Inflammatory macrophage treated with lipopolysaccharide for 4 hours (primary cell): ENCODE measurements at regions not wholly inside any gene's neighbourhood (a gene's known extent, or its start where the extent isn't known, plus 50 kb on each side); places are given as distances from the start of the nearest gene placed in this dataset.

Experiments
- DNase-seq: peaks from one replicate; pipeline ENCODE4 v3.0.0-alpha.2; 2020

- DNase-seq, result peak; percentile 0
Observed at GRCh38 chr3:84439476-84439875, 519.3 kb upstream of the CADM2 start.

DNA sequence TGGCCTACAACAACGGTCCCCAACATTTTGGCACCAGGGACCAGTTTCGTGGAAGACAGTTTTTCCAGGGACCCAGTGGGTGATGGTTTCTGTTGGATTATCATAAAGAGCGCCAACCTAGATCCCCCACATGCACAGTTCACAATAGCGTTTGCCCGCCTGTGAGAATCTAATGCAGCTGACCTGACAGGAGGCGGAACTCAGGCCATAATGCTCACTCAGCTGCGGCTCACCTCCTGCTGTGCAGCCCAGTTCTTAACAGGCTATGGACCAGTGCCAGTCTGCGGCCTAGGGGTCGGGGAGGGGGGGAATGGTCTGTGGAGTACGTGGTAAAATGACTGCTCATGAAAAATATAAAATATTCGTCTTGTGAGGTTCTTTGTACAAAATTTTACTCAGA, 518.5 kb upstream of the CADM2 start:
- DNase-seq, result no peak

- no peak for DNase-seq
Observed at GRCh38 chr3:84442533-84442932, 516.3 kb upstream of the CADM2 start.

- no peak for DNase-seq
Observed at GRCh38 chr3:84444726-84445521, 513.9 kb upstream of the CADM2 start.

DNA sequence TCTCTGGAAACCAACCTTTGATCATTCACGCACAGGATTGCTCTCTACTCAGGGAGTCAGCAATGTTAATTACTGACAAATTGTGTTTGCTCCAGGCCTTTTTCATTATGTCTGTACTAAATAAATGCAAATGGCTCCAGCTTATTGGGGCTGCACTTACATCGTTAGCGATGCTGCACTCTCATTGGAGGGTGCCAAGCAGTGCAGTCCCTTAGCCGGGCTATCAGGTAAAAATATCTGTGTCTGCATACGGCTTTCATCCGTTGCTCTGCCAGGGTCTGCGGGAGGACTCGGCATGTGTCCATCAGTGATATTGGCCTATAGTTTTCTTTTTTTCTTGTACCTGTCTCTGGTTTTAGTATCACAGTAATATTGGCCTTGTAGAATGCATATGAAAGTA, 471.5 kb upstream of the CADM2 start:
- no peak for DNase-seq

GRCh38 chr3:84504761-84505160, 454.0 kb upstream of the CADM2 start:
- DNase-seq, result no peak

GRCh38 chr3:84510007-84510406, 448.8 kb upstream of the CADM2 start:
- no peak for DNase-seq

- DNase-seq, result no peak
Observed at GRCh38 chr3:84522893-84523292, 435.9 kb upstream of the CADM2 start.

DNA sequence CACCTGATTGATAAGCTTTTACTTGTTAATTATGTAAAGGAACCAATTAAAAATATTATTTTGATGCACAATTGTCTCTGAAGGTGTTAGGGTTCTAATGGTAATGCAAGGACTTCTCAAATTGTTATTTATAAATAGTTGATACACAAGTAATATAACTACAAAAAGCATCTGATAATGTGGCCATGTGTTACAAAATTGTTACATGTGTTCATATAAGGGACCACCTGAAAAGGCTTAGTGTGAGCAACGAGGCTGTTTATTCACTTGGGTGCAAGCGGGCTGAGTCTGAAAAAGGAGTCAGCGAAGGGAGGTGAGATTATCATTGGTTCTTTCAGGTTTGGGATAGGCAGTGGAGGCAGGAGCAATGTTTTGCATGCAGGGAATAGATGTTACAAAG, 421.9 kb upstream of the CADM2 start:
- no peak for DNase-seq

- no peak for DNase-seq
Observed at GRCh38 chr3:84538597-84538996, 420.2 kb upstream of the CADM2 start.

DNA sequence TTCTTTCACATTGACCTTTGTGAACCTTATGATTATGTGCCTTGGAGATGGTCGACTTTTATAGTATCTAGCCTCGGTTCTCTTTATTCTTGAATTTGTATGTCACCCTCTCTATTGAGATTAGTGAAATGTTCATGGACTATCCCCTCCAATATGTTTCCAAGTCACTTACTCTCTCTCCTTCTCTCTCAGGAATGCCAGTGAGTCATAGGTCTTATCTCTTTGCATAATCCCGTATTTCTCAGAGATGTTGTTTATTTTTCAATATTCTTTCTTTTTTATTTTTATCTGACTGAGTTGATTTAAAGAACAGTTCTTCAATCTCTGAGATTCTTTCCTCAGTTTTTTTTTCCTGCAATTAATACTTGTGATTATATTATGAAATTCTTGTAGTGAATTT, 411.6 kb upstream of the CADM2 start:
- DNase-seq, result no peak

GRCh38 chr3:84547971-84548970, 410.5 kb upstream of the CADM2 start:
- peak; percentile 23 for DNase-seq

GRCh38 chr3:84555629-84556028, 403.2 kb upstream of the CADM2 start:
- DNase-seq, result no peak

- no peak for DNase-seq
Observed at GRCh38 chr3:84566256-84566655, 392.5 kb upstream of the CADM2 start.

DNA sequence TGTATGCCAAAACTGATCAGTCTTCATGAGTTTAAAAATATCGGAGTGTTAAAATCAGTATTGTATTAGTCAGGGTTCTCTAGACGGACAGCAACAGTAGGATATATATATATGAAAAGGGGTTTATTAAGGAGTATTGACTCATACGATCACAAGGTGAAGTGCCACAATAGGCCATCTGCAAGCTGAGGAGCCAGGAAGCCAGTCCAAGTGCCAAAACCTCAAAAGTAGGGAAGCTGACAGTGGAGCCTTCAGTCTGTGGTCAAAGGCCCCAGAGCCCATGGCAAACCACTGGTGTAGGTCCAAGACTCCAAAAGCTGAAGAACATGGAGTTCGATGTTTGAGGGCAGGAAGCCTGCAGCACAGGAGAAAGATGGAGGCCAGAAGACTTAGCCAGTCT, 391.0 kb upstream of the CADM2 start:
- DNase-seq, result no peak

DNA sequence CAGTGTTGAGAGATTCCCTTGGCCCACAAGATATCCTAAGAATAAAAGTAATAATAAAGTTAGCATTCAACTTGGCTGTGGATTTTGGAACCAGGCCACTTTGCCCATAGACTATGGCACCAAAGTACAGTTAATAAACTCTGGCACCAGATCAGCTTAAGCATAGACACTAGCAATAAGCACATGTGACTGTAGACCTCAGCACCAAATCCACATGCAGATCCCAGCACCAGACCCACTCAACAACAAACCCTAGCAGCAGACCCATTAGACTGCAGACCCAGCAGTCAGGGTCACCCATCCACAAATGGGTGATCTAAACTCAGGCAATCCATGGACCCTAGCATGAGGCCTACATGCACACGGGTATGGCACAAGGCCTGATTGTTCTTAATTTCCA, 384.8 kb upstream of the CADM2 start:
- DNase-seq, result no peak

DNA sequence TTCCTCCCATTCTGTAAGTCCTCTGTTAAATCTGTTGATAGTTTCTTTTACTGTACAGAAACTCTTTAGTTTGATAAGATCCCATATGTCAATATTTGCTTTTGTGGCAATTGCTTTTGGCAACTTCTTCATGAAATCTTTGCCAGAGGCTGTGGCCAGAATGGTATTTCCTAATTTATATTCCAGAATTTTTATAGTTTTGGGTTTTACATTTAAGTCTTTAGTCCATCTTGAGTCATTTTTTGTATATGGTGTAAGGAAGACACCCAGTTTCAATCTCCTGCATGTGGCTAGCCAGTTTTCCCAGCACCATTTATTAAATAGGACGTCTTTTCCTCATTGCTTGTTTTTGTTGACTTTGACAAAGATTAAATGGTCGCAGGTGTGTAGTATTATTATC, 372.4 kb upstream of the CADM2 start:
- DNase-seq, result no peak

- no peak for DNase-seq
Observed at GRCh38 chr3:84600703-84601225, 358.0 kb upstream of the CADM2 start.

DNA sequence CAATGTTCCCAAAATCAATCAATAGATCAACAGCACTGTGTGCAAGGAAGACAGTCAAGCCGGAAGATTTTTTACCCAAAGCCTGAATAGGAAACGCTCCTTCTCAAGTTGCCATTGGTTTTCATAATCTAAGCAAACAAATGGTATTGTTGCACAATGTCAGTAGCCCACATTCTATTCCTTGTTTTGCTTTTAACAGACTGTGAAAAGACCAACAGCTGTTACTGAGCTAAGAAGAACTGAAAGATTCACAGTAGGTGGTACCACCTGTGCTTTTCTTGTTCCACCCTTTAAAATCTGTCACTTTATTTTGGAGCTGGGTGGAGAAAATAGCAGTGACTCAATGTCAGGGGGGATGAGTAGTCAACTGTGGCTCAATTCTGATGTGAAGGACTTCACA, 357.5 kb upstream of the CADM2 start:
- no peak for DNase-seq

GRCh38 chr3:84621823-84622222, 337.0 kb upstream of the CADM2 start:
- DNase-seq, result no peak

- DNase-seq, result no peak
Observed at GRCh38 chr3:84634668-84635067, 324.1 kb upstream of the CADM2 start.

DNA sequence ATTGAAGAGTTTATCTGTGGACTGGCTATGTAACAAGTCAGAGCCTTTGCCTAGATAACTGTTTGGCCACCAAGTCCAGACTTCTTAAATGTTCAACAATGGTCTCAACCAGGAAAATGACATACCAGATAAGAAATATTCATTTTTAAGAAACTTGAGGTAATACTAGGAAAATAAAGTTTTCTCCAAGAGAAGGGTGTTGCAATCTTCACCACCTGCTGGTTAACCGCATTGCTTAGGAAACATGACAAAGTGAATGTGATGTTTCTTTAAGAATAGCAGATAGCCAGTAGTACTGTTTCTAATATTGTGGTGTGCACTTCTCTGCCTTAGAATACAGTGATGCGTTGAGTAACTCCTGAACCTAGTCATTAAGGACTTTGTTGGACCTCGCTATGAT, 321.5 kb upstream of the CADM2 start:
- no peak for DNase-seq

- DNase-seq, result no peak
Observed at GRCh38 chr3:84666468-84666867, 292.3 kb upstream of the CADM2 start.

GRCh38 chr3:84679211-84679610, 279.6 kb upstream of the CADM2 start:
- DNase-seq, result no peak
